Smooth muscle cell (in vitro differentiated cells): ENCODE measurements at regions not wholly inside any gene's neighbourhood (a gene's known extent, or its start where the extent isn't known, plus 50 kb on each side); places are given as distances from the start of the nearest gene placed in this dataset.

Experiments used
- DNase-seq: peaks from one replicate; lab custom pipeline; 2025; ENCODE audit not compliant: unreplicated experiment; lab: John Stamatoyannopoulos, UW
- H2AFZ ChIP-seq: fragments of 200-600 bp; sonication (generic); 2 replicates; pipeline ENCODE4 v1.6.0; 2016; ENCODE audit warnings: antibody characterized with exemption, low read depth, mild to moderate bottlenecking
- H3F3A ChIP-seq: fragments of 200-600 bp; sonication (generic); 2 replicates; pipeline ENCODE4 v1.6.0; 2017; ENCODE audit warnings: antibody characterized with exemption, low read depth
- H3K27ac ChIP-seq: fragments of 200-600 bp; sonication (generic); 2 replicates; pipeline ENCODE4 v1.5.1; 2016; ENCODE audit warnings: low read depth, mild to moderate bottlenecking
- H3K27me3 ChIP-seq: fragments of 200-600 bp; sonication (generic); 2 replicates; pipeline ENCODE4 v1.6.1; 2016; ENCODE audit warnings: low read depth, mild to moderate bottlenecking
- H3K36me3 ChIP-seq: fragments of 200-600 bp; sonication (generic); 2 replicates; pipeline ENCODE4 v1.5.1; 2016; ENCODE audit warnings: low read depth
- H3K4me1 ChIP-seq: fragments of 200-600 bp; sonication (generic); 2 replicates; pipeline ENCODE4 v1.5.1; 2016; ENCODE audit warnings: low read depth
- H3K4me2 ChIP-seq: fragments of 200-600 bp; sonication (generic); 2 replicates; pipeline ENCODE4 v1.6.0; 2016; ENCODE audit warnings: mild to moderate bottlenecking
- H3K4me3 ChIP-seq: fragments of 200-600 bp; sonication (generic); 2 replicates; pipeline ENCODE4 v1.5.1; 2016; ENCODE audit warnings: mild to moderate bottlenecking
- H3K79me2 ChIP-seq: fragments of 200-600 bp; sonication (generic); 2 replicates; pipeline ENCODE4 v1.6.0; 2016; ENCODE audit warnings: low read depth, mild to moderate bottlenecking
- H3K9ac ChIP-seq: fragments of 200-600 bp; sonication (generic); 2 replicates; pipeline ENCODE4 v1.6.0; 2016; ENCODE audit warnings: low read depth
- H3K9me3 ChIP-seq: fragments of 200-600 bp; sonication (generic); replicated peaks from 2 replicates; pipeline ENCODE4 v1.5.1; 2016; ENCODE audit warnings: low read depth
- H4K20me1 ChIP-seq: fragments of 200-600 bp; sonication (generic); 2 replicates; pipeline ENCODE4 v1.6.0; 2016; ENCODE audit warnings: low read depth
- WGBS: methylation state at CpG from one replicate; pipeline ENCODE4 v1.1.7; 2016; ENCODE audit warnings: low lambda C conversion rate; 5-methylcytosine and 5-hydroxymethylcytosine counted together
- TF ChIP-seq, protein P1 (sequence below): fragments of 200-600 bp; sonication (generic); IDR thresholded peaks from 2 replicates; pipeline ENCODE4 v1.5.1; 2017; ENCODE audit warnings: borderline replicate concordance, mild to moderate bottlenecking, antibody characterized with exemption; ENCODE audit not compliant: insufficient read depth, poor library complexity, severe bottlenecking

DNA sequence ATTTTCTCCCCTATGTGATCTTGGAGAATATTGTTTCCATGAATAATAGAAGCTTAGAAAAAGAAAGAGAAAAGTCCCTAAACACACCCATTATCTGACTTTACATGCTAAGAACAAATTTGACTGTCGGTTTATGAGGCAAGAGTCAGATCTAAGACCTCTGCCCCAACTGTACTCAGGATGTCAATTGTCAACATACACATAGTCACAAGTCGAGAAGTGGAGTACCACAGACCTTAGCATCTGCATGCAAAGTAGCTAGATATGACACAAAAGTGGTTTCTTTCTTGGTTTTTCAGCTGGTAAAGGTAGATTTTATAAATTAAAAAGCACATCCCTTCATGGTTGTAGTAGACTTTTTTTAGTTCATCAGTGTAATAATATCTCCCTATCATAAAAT, 97.2 kb upstream of the DPYD start:
- no peaks in the 10 kb centered on the region for H3K27me3 ChIP-seq
- no peak overlapping the region for H3K9ac ChIP-seq
- H3K79me2 ChIP-seq = no peaks in the 10 kb centered on the region
- DNase-seq = no peak
- H3F3A ChIP-seq = no peaks in the 10 kb centered on the region
- no peaks in the 10 kb centered on the region for H3K4me1 ChIP-seq
- no peak overlapping the region for H2AFZ ChIP-seq
- H4K20me1 ChIP-seq = no peaks in the 10 kb centered on the region
- 88% methylated on average over 2 of the region's 2 CpGs for WGBS
- no peak overlapping the region for H3K4me2 ChIP-seq
- TF ChIP-seq, protein P1, sequence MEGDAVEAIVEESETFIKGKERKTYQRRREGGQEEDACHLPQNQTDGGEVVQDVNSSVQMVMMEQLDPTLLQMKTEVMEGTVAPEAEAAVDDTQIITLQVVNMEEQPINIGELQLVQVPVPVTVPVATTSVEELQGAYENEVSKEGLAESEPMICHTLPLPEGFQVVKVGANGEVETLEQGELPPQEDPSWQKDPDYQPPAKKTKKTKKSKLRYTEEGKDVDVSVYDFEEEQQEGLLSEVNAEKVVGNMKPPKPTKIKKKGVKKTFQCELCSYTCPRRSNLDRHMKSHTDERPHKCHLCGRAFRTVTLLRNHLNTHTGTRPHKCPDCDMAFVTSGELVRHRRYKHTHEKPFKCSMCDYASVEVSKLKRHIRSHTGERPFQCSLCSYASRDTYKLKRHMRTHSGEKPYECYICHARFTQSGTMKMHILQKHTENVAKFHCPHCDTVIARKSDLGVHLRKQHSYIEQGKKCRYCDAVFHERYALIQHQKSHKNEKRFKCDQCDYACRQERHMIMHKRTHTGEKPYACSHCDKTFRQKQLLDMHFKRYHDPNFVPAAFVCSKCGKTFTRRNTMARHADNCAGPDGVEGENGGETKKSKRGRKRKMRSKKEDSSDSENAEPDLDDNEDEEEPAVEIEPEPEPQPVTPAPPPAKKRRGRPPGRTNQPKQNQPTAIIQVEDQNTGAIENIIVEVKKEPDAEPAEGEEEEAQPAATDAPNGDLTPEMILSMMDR = no peak
- no peak overlapping the region for H3K27ac ChIP-seq
- no peaks in the 10 kb centered on the region for H3K36me3 ChIP-seq
- no peaks in the 10 kb centered on the region for H3K9me3 ChIP-seq
- H3K4me3 ChIP-seq = no peak overlapping the region

DNA sequence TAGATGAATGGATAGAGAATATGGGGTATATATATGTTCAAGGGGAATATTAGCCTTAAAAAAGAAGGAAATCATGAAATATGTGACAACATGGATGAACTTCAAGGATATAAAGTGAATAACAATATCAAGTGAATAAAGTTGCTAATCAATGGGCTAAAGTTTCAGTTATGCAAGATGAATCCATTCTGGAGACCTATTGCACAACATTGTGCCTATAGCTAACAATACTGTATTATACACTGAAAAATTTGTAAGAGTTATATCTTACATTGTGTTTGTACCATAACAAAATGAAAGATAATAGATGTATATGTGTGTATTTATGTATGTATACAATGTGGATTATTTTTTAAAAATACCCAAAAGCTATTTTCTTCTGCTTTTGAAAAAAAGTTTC, 96.3 kb upstream of the DPYD start:
- no peaks in the 10 kb centered on the region for H3K36me3 ChIP-seq
- H3K4me2 ChIP-seq = no peak overlapping the region
- no peaks in the 10 kb centered on the region for H4K20me1 ChIP-seq
- no peaks in the 10 kb centered on the region for H3K9me3 ChIP-seq
- TF ChIP-seq, protein P1 = no peak
- H3K9ac ChIP-seq = no peak overlapping the region
- H3K27me3 ChIP-seq = no peaks in the 10 kb centered on the region
- no peaks in the 10 kb centered on the region for H3F3A ChIP-seq
- no peaks in the 10 kb centered on the region for H3K79me2 ChIP-seq
- no peak overlapping the region for H3K27ac ChIP-seq
- no peak overlapping the region for H2AFZ ChIP-seq
- no peaks in the 10 kb centered on the region for H3K4me1 ChIP-seq
- no peak for DNase-seq
- no peak overlapping the region for H3K4me3 ChIP-seq

DNA sequence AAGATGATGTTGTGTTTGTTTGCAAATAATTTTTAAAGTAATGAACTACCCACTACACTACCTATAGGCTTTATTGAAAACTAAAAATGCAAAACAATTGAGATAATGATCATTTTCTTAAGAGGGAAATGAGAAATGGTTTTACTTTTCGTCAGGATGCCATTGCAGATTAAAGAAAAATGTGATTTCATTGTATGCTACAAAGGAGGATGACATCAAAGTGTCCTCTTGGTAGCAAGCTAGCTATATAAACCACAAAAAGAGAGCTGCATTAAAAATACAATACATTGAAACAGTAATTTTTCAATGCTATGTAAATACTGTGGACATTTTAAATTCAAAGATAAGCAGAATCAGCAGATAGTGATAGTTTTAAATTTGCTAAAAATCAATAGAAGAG, 87.5 kb upstream of the DPYD start:
- H3K9me3 ChIP-seq = no peaks in the 10 kb centered on the region
- H3K36me3 ChIP-seq = no peaks in the 10 kb centered on the region
- H3K4me2 ChIP-seq = no peak overlapping the region
- TF ChIP-seq, protein P1 = no peak
- no peak overlapping the region for H3K9ac ChIP-seq
- no peak overlapping the region for H3K4me3 ChIP-seq
- no peaks in the 10 kb centered on the region for H3K4me1 ChIP-seq
- no peaks in the 10 kb centered on the region for H3K79me2 ChIP-seq
- WGBS = 61% methylated on average over 1 of the region's 1 CpG
- no peaks in the 10 kb centered on the region for H4K20me1 ChIP-seq
- no peak overlapping the region for H3K27ac ChIP-seq
- H2AFZ ChIP-seq = no peak overlapping the region
- no peaks in the 10 kb centered on the region for H3F3A ChIP-seq
- no peak for DNase-seq
- no peaks in the 10 kb centered on the region for H3K27me3 ChIP-seq

DNA sequence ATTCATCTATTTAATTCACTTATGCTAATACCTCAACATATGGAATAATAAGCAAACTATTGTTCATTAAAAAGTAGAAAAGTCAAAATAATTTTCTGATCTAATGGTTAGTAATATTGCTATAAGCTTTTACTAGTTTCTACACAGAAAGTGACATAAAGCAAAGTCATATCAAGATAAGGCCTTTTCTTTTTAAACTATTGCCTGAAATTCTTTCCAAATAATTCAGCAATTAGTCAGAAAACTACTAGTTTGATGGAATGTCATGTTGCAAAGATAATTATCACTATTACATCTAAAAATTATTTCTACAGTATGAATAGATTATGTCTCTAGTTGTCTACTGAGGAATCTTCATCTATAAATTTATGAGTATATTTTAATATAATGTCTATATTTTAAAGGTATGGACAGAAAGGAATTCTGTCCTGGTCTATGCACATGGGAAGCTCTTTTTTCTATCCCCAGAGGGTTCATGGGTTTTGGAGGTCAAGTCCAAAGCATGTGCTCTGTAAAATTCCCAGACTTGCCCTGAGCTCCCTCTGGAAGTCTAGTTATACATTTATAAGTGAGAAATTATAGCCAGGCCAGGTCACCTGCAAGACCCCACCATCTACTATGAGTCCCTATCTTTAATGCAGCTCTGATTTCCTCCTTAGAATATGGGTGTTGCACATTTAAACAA, 84.6 kb upstream of the DPYD start:
- no peak for DNase-seq
- no peaks in the 10 kb centered on the region for H3K9me3 ChIP-seq
- H3K36me3 ChIP-seq = no peaks in the 10 kb centered on the region
- no peak overlapping the region for H3K9ac ChIP-seq
- no peaks in the 10 kb centered on the region for H3K27me3 ChIP-seq
- no peaks in the 10 kb centered on the region for H3K4me1 ChIP-seq
- no peaks in the 10 kb centered on the region for H3K79me2 ChIP-seq
- H3K27ac ChIP-seq = no peak overlapping the region
- H3F3A ChIP-seq = no peaks in the 10 kb centered on the region
- H2AFZ ChIP-seq = no peak overlapping the region
- no peak overlapping the region for H3K4me2 ChIP-seq
- TF ChIP-seq, protein P1 = no peak
- H4K20me1 ChIP-seq = no peaks in the 10 kb centered on the region
- H3K4me3 ChIP-seq = no peak overlapping the region
